ENCODE measurements at regions not wholly inside any gene's neighbourhood (a gene's known extent, or its start where the extent isn't known, plus 50 kb on each side); places are given as distances from the start of the nearest gene placed in this dataset.

GRCh38 chr1:209353053-209353452, 230.5 kb upstream of the CAMK1G start:
- H3K4me1 ChIP-seq (ENCODE audit: control insufficient read depth in 1 of 2, low read depth in 2 of 2) = no peaks in the 10 kb centered on the region
- H3K4me3 ChIP-seq = no peak overlapping the region
- no peaks in the 10 kb centered on the region for H3K36me3 ChIP-seq
- H3K9me3 ChIP-seq = no peaks in the 10 kb centered on the region
- no peak for TF ChIP-seq CTCF (IDR thresholded peaks at IDR 0.05)
- no peak for DNase-seq (ENCODE audit: low spot score)
- no peak for ATAC-seq (ENCODE audit: insufficient number of reproducible peaks, low FRiP score, low read depth)
- no peak overlapping the region for H3K27ac ChIP-seq
- H3K27me3 ChIP-seq (replicated peaks; ENCODE audit: insufficient read depth) = no peaks in the 10 kb centered on the region

DNA sequence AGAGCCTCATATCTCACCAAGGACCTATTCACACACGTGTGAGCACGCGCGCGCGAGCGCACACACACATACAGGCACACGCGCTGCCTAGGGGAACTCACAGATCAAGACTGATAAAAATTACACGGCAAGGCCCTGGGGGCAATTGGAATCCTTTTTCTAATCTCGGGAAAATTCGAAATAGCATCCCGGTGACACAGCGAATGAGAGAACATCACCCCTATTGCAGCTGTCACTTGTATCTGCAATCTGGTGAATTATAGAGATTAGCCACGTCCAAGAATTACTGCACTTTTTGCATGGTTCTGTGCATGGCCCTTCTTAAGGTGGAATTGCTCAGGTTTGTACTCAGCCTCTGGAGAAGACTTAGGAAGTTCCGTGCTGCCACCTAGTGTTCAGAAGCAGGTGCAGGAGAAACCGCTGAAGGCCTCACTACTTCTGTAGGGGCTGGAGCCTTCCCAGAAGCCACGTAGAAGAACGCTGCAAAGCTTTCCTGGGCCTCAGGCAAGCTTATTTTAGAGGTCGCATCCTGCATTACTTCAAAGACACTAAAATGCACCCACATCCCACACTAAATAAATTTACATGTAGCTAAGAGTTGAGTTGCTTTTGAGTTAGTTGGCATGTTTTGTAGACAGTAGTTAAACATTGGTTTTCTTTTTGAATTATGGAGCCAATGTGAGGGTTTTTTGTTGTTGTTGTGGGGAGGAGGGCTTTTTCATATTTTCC, 229.2 kb upstream of the CAMK1G start:
- Histone ChIP-seq H3K4me3 (no peak overlapping the region), H3K27me3 (replicated peaks; ENCODE audit: insufficient read depth) (no peaks in the 10 kb centered on the region), H3K9me3 (no peaks in the 10 kb centered on the region), H3K4me1 (ENCODE audit: control insufficient read depth in 1 of 2, low read depth in 2 of 2) (no peaks in the 10 kb centered on the region), H3K27ac (no peak overlapping the region), H3K36me3 (no peaks in the 10 kb centered on the region)
- TF ChIP-seq CTCF (IDR thresholded peaks at IDR 0.05) = peak; percentile 48
- DNase-seq (ENCODE audit: low spot score) (peak; percentile 4), ATAC-seq (ENCODE audit: insufficient number of reproducible peaks, low FRiP score, low read depth) (no peak)

DNA sequence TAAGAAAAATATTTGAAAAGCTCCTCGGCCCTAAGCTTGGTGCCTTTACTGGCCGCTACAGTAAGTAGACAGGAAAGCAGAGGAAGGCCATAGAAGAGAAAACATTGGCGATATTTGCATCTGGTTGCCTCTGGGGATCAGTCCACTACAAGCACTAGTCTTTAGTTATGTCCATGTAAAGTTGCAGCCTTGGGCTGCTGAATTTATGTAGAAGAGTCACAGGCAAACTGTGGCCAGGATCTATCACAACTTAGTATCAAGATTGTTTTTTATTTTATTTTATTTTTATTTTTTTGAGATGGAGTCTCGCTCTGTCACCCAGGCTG, 228.7 kb upstream of the CAMK1G start:
- Histone ChIP-seq H3K9me3 (no peaks in the 10 kb centered on the region), H3K36me3 (no peaks in the 10 kb centered on the region), H3K27ac (no peak overlapping the region), H3K27me3 (replicated peaks; ENCODE audit: insufficient read depth) (no peaks in the 10 kb centered on the region), H3K4me3 (no peak overlapping the region), H3K4me1 (ENCODE audit: control insufficient read depth in 1 of 2, low read depth in 2 of 2) (no peaks in the 10 kb centered on the region)
- ATAC-seq (ENCODE audit: insufficient number of reproducible peaks, low FRiP score, low read depth) = no peak
- DNase-seq (ENCODE audit: low spot score) = no peak
- TF ChIP-seq CTCF (IDR thresholded peaks at IDR 0.05) = no peak

DNA sequence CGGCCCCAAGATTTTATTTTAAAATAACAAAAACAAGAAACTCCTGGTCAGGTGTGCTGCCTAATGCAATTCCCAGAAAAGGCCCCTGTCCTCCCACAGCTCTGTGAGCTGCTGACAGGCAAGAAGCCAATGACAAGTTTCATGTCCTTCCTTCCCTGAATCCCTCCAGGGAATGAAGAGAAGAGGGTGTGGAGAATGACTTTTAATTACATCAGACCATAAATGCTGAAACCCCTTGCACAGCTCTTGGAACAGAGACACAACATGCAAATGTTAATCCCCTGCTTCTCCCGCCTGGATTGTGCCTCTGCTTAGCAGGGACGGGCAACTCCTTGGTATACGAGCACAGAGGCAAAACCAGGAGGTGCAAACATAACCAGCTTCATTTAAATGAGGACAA, 228.1 kb upstream of the CAMK1G start:
- ATAC-seq (ENCODE audit: insufficient number of reproducible peaks, low FRiP score, low read depth) (no peak), DNase-seq (ENCODE audit: low spot score) (no peak)
- no peak for TF ChIP-seq CTCF (IDR thresholded peaks at IDR 0.05)
- H3K27me3 ChIP-seq (replicated peaks; ENCODE audit: insufficient read depth) = no peaks in the 10 kb centered on the region
- H3K9me3 ChIP-seq = no peaks in the 10 kb centered on the region
- no peaks in the 10 kb centered on the region for H3K4me1 ChIP-seq (ENCODE audit: control insufficient read depth in 1 of 2, low read depth in 2 of 2)
- no peak overlapping the region for H3K4me3 ChIP-seq
- H3K36me3 ChIP-seq = no peaks in the 10 kb centered on the region
- H3K27ac ChIP-seq = no peak overlapping the region

DNA sequence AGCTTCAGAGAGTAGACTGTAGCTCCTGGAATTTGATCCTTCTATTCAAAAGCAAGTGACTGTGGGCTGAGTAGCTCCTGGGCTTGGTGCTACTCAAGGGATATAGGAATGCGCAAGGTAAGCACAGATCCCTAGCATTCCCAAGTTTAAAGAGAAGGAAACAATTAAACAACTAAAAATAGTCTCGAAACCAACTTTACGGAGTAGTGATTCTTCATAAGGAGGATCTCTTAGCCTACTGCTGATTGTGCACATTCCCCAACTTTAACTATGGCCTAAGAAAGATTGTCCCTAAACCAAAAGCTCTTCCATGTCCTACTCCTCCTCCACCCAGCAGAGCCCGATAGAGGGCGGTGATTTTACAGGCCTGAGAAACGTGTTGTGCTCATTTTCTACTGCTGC, 226.5 kb upstream of the CAMK1G start:
- no peak for DNase-seq (ENCODE audit: low spot score)

More for the DNA sequence above, 226.5 kb upstream of the CAMK1G start:
- no peaks in the 10 kb centered on the region for H3K9me3 ChIP-seq
- H3K36me3 ChIP-seq = no peaks in the 10 kb centered on the region
- ATAC-seq (ENCODE audit: insufficient number of reproducible peaks, low FRiP score, low read depth) = no peak
- TF ChIP-seq CTCF (IDR thresholded peaks at IDR 0.05) = no peak
- no peak overlapping the region for H3K27ac ChIP-seq
- no peaks in the 10 kb centered on the region for H3K4me1 ChIP-seq (ENCODE audit: control insufficient read depth in 1 of 2, low read depth in 2 of 2)
- H3K27me3 ChIP-seq (replicated peaks; ENCODE audit: insufficient read depth) = no peaks in the 10 kb centered on the region
- H3K4me3 ChIP-seq = no peak overlapping the region

Measured in thoracic aorta (tissue), 2 donors.